ENCODE measurements at regions not wholly inside any gene's neighbourhood (a gene's known extent, or its start where the extent isn't known, plus 50 kb on each side); places are given as distances from the start of the nearest gene placed in this dataset.

GRCh38 chr7:67821116-67821515, 824.5 kb downstream of the TYW1 start:
- Histone ChIP-seq H3K4me2 (ENCODE audit: low read length) (no peak overlapping the region), H3K4me3 (ENCODE audit: low read depth, low read length) (no peak overlapping the region), H3K9me3 (ENCODE audit: control insufficient read depth, low read length) (no peaks in the 10 kb centered on the region), H3K4me1 (no peaks in the 10 kb centered on the region), H3K79me2 (no peaks in the 10 kb centered on the region), H3K27me3 (ENCODE audit: control insufficient read depth, insufficient read depth, low read length) (no peaks in the 10 kb centered on the region), H3K9ac (no peak overlapping the region), H2AFZ (no peak overlapping the region), H3K36me3 (ENCODE audit: control insufficient read depth, insufficient read depth, low read length) (no peaks in the 10 kb centered on the region), H3K27ac (no peak overlapping the region)
- no peak for TF ChIP-seq CTCF (IDR thresholded peaks at IDR 0.05)

- Histone ChIP-seq H3K79me2 (no peaks in the 10 kb centered on the region), H3K27me3 (ENCODE audit: control insufficient read depth, insufficient read depth, low read length) (no peaks in the 10 kb centered on the region), H3K4me2 (ENCODE audit: low read length) (no peak overlapping the region), H3K9me3 (ENCODE audit: control insufficient read depth, low read length) (no peaks in the 10 kb centered on the region), H3K4me1 (no peaks in the 10 kb centered on the region), H3K36me3 (ENCODE audit: control insufficient read depth, insufficient read depth, low read length) (no peaks in the 10 kb centered on the region), H3K27ac (no peak overlapping the region), H2AFZ (no peak overlapping the region), H3K4me3 (ENCODE audit: low read depth, low read length) (no peak overlapping the region), H3K9ac (no peak overlapping the region)
- TF ChIP-seq CTCF (IDR thresholded peaks at IDR 0.05) = no peak
These were observed 826.7 kb downstream of the TYW1 start for GRCh38 chr7:67823345-67823744.

- no peaks in the 10 kb centered on the region for H3K27me3 ChIP-seq (ENCODE audit: control insufficient read depth, insufficient read depth, low read length)
- no peaks in the 10 kb centered on the region for H3K79me2 ChIP-seq
- no peak overlapping the region for H3K9ac ChIP-seq
- no peak overlapping the region for H3K4me3 ChIP-seq (ENCODE audit: low read depth, low read length)
- H3K36me3 ChIP-seq (ENCODE audit: control insufficient read depth, insufficient read depth, low read length) = no peaks in the 10 kb centered on the region
- H3K9me3 ChIP-seq (ENCODE audit: control insufficient read depth, low read length) = no peaks in the 10 kb centered on the region
- TF ChIP-seq CTCF (IDR thresholded peaks at IDR 0.05) = no peak
- H3K27ac ChIP-seq = no peak overlapping the region
- no peak overlapping the region for H2AFZ ChIP-seq
- no peak overlapping the region for H3K4me2 ChIP-seq (ENCODE audit: low read length)
- no peaks in the 10 kb centered on the region for H3K4me1 ChIP-seq
These were observed 828.7 kb downstream of the TYW1 start for GRCh38 chr7:67825356-67825755.

GRCh38 chr7:67841896-67842295, 845.3 kb downstream of the TYW1 start:
- Histone ChIP-seq H3K79me2 (no peaks in the 10 kb centered on the region), H3K9me3 (ENCODE audit: control insufficient read depth, low read length) (no peaks in the 10 kb centered on the region), H3K4me2 (ENCODE audit: low read length) (no peak overlapping the region), H3K9ac (no peak overlapping the region), H3K27ac (no peak overlapping the region), H3K4me3 (ENCODE audit: low read depth, low read length) (no peak overlapping the region), H3K27me3 (ENCODE audit: control insufficient read depth, insufficient read depth, low read length) (no peaks in the 10 kb centered on the region), H3K36me3 (ENCODE audit: control insufficient read depth, insufficient read depth, low read length) (no peaks in the 10 kb centered on the region), H3K4me1 (no peaks in the 10 kb centered on the region), H2AFZ (no peak overlapping the region)
- no peak for TF ChIP-seq CTCF (IDR thresholded peaks at IDR 0.05)

- Histone ChIP-seq H3K79me2 (no peaks in the 10 kb centered on the region), H3K9me3 (ENCODE audit: control insufficient read depth, low read length) (no peaks in the 10 kb centered on the region), H3K9ac (no peak overlapping the region), H3K27ac (no peak overlapping the region), H3K4me3 (ENCODE audit: low read depth, low read length) (no peak overlapping the region), H3K4me1 (no peaks in the 10 kb centered on the region), H3K36me3 (ENCODE audit: control insufficient read depth, insufficient read depth, low read length) (no peaks in the 10 kb centered on the region), H3K4me2 (ENCODE audit: low read length) (no peak overlapping the region), H2AFZ (no peak overlapping the region), H3K27me3 (ENCODE audit: control insufficient read depth, insufficient read depth, low read length) (no peaks in the 10 kb centered on the region)
- no peak for TF ChIP-seq CTCF (IDR thresholded peaks at IDR 0.05)
These were observed 845.9 kb downstream of the TYW1 start for GRCh38 chr7:67842571-67842970.
